GM18517 (cell line): ENCODE measurements at regions not wholly inside any gene's neighbourhood (a gene's known extent, or its start where the extent isn't known, plus 50 kb on each side); places are given as distances from the start of the nearest gene placed in this dataset.

Experiments
- ATAC-seq: cut with Tn5 transposase; IDR thresholded peaks from one replicate; pipeline ENCODE4 v1.9.1; 2021; ENCODE audit warnings: mild to moderate bottlenecking, moderate library complexity; ENCODE audit not compliant: unreplicated experiment

DNA sequence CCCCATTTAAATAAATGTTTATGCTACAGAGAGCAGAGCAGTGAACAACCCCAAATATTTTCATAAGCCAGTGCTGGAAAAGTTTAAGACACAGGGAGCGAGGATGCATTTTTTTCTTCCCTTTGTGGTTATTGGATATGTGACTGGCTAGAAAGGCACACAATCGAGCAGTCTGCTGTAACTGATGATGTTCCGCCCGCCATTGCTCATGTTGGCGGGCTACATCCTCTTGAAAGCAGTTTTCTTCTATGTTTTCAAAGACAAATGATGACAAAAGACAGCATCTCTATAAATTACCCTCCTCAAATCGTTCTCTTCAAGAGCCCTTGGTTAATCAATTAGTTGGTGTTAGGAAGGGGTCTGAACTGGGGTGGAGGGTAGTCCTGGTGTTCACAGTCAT, 269.8 kb downstream of the SKAP2 start:
- no peak for ATAC-seq

DNA sequence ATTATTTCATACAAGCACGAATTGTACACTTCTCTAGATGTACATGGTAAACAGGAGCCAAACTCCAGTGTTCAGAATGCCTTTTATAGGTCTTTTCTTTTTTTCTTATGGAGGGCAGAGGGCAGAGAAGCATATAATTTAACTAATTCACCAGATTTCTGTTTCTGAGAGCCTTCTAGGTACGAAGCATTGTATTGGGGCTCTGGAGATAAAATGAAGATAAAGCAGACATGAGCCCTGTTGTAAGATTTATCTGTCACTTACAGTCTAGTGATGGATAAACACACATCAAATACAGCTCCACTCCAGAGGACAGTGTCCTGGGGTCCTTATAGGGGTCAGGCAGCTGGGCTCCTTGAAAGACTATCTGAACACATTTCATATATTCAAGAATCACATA, 265.5 kb downstream of the SKAP2 start:
- ATAC-seq = no peak

DNA sequence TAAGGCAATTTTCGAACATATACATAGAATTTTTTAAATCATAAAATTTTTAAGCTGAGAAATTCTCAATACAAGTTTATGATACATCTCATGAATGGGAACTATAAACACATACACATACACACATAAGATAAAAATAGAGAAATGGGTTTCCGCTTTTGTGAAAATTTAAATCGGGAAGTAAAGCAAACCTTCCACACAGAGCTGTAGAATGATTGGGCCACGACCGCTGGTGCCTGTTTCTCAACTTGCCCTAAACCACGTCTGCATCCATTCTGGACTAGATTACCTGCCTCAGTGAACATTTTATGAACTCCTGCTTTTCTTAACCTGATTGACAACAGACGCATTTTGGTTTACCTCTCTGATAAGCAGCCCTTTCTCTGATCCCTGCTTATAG, 264.4 kb downstream of the SKAP2 start:
- ATAC-seq = no peak

DNA sequence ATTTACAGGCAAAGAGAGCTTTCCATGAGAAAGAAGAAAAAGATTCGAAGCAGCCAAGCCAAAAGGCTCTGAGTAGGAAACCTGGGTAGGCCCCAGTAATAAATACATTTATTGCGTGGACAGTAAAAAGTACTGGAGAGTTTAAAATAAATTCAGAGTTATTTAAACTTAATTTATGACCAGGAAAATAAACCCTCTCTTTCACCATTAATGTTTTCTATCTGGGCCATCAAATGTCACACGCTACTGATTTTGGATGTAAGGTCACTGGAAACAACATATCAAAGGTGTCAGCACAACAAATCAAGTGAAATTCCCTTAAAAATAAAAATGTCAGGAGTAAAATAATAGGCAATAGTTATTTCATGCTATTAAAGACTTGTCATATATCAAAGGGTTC, 264.0 kb downstream of the SKAP2 start:
- no peak for ATAC-seq

DNA sequence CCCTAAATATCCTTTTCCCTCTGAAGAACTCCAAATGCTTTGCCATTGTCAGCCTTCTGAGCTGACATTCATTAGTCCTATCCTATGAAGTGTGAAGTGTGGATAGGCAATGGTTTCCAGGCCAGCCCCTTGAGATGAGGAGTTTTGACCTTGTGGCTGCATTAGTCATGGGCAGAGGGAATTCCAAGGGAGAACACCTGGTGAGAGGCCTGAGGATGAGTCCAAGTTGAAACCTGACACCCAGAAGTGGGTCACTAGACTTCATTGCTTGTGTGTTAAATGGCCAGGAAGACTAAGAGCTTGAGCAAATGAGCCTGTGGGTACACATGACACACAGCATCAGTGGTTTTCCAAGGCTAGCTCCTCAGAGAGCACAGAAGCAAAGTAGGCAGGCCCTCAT, 260.8 kb downstream of the SKAP2 start:
- no peak for ATAC-seq

DNA sequence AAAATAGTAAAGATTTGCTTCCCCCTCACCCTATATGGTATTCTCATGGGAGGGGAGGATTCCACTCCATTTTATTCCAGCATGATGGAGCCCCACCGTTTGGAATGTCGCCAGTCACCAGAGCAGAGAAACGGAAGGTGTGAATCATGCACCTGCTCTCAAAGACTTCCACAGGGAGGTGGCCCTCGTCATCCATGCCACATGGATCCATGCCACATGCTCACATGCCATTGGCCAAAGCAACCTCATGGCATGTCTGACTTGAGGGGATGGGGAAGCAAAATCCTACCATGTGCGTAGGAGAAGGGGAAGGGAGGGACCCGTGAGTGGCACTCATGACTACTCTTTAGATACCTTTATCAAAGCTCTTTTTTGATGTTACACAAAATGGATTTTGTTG, 256.0 kb downstream of the SKAP2 start:
- no peak for ATAC-seq

DNA sequence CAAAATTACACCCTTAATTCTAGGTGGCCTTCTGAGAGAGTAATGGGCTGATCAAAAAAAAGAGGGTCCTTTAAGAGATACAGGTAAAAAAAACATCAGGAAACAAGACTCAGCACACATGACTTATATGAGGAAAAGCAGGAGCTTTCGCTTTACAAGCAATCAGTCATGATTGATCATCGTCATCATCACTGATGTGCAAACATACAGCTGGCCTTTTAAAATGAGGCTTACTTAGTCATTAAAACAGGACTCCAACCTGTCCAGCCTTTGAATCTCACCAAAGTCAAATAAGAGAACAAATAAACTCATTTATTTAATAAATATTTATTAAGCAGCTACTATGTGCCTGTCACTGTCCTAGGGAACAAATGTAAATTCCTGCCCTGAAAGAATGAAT, 255.3 kb downstream of the SKAP2 start:
- ATAC-seq = no peak

DNA sequence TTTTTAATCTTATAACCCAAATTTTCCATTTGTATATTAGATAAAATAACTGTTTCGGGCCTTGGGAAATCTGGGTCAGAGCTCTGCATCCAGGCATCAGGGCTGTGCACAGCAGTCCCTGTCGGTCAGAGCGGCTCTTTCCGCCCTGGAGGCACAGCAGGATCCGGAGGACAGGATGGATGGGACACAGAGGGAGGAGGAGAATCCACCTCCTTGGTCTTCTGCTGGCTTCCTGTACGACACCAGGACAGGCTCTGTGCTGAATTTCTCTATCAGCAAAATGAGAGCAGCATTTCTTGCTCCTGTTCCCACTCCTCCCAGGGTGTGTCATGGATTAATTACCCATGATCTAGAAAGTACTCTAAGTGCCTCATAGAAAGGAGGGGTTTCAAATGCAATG, 254.9 kb downstream of the SKAP2 start:
- ATAC-seq = no peak

DNA sequence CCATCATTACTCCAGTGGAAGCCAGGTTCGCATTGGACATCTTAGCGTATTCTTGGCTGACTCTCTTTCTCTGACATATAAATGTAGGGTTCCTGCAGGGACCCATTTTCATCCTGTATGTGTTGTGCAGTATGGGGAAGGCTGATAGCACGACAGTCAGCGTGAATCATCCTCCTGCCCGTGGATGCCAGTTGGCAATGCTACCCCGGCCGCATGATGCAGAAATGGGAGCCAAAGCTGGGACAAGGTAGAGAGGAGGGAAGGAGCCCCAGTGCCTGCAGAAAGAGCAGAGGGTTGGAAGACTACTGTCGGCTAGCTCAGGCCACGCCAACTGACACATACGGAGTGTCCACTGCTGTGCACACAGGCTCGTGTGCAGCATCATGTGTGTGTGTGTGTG, 251.6 kb downstream of the SKAP2 start:
- ATAC-seq = no peak

DNA sequence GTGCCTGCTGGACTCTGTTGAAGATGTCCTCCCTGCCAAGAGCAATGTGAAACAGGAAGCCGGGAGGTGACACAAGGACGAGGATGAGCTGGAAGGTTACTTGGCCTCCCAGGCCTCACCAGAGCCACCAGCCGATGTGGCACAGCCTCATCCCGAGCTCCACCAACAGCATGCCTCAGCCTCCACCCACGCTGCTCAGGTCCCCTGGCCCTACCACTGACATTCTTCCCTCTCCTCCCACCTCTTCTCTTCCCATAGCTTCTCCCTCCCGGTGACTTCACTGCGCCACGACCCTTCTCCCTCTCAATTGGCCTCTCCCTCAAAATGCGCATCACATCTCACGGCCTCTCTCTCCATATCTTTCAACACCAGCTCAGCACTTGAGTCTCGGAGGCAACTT, 249.9 kb downstream of the SKAP2 start:
- ATAC-seq = no peak

DNA sequence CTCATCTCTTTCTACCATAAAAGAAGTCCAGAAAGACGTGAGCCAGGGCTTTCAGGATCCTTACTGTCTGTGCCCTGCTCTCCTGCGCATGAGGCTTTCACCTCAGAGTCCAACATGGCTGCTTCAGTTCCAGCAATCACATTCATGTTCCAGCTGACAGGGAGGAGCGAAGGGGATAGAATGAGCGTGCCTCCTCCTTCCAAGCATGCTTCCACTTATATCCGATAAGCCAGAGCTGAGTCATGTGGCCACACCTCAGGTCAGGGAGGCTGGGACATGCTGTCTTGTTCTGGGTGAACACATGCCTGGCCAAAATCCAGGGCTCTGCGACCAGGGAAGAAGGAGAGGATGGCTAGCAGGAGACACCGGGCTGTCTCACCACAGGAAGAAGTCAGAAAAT, 248.2 kb downstream of the SKAP2 start:
- ATAC-seq = no peak

DNA sequence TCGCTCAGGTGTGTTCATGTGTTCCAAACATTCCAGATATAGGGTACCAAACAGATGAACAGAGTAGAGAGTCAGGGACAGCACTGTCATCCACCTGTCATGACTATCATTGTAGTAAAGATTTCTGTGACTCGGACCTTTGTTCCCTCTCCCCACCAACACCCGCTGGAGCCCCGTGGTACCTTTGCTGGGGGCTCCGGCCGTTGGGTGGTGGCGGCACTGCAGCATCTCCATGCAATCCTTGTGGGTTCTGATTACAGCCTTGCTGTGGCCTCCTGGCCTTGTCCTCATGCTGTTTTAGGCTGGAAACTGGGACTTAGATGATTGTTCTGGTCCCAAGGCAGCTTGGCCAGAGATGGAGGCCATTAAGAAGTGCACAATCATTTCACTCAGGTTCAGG, 247.3 kb downstream of the SKAP2 start:
- ATAC-seq = no peak
